ENCODE measurements at regions not wholly inside any gene's neighbourhood (a gene's known extent, or its start where the extent isn't known, plus 50 kb on each side); places are given as distances from the start of the nearest gene placed in this dataset.

GRCh38 chr10:105650306-105650705 lies 1009.2 kb downstream of the SORCS3 start:
- H3K4me1 Mint-ChIP-seq (ENCODE audit: low read depth, unreplicated experiment): no peaks in the 10 kb centered on the region
- no peaks in the 10 kb centered on the region for H3K4me1 ChIP-seq
- ChIA-PET POLR2A (no interaction called here), CTCF (no interaction called here)
- no peaks in the 10 kb centered on the region for H3K36me3 Mint-ChIP-seq (ENCODE audit: insufficient read depth, unreplicated experiment)
- H3K27me3 ChIP-seq (replicated peaks; ENCODE audit: control insufficient read depth, insufficient read depth, low read length): no peaks in the 10 kb centered on the region
- no peak overlapping the region for H3K4me3 Mint-ChIP-seq (ENCODE audit: unreplicated experiment)
- no peaks in the 10 kb centered on the region for H3K9me3 Mint-ChIP-seq (ENCODE audit: unreplicated experiment)
- intact Hi-C loops (cut with micrococcal nuclease; ENCODE audit: unreplicated experiment): no loop called here
- H3K27ac Mint-ChIP-seq (ENCODE audit: unreplicated experiment): no peak overlapping the region
- BruUV-seq (replicated peaks): no TSS peak
- no peak for DNase-seq
- no peak overlapping the region for H3K4me3 ChIP-seq (ENCODE audit: low read depth, low read length)
- H3K36me3 ChIP-seq (ENCODE audit: control insufficient read depth, insufficient read depth, low read length): no peaks in the 10 kb centered on the region
- no peaks in the 10 kb centered on the region; the same call in 1 of the 2 replicates for H3K9me3 ChIP-seq
- TF ChIP-seq CTCF (IDR thresholded peaks at IDR 0.05; ENCODE audit: insufficient read depth in 1 of 2, low read depth in 1 of 2, low read length in 1 of 2, severe bottlenecking in 1 of 2, unreplicated experiment in 1 of 2): no peak
- no peaks in the 10 kb centered on the region for H3K27me3 Mint-ChIP-seq (ENCODE audit: insufficient read depth, unreplicated experiment)

DNA sequence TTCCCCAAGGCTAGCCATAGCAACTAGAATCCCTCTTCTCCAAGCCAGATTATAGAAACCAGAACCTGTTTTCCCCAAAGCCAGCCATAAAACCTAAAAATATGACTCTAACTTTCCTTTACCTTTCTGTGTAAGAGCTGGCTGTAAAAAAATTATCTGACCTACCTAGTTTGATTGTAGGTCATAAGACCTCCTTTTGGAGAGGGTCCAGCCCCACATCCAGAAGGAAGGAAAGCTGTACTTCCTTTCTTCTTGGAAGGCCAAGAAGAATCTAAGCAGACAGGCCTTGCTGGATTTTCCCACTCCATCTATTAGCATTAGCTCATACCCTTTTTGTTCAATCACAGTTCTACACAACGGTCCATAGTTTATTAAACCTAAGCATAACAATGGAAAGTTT lies 1006.3 kb downstream of the SORCS3 start:
- no peak for DNase-seq
- Mint-ChIP-seq H3K27me3 (ENCODE audit: insufficient read depth, unreplicated experiment) (no peaks in the 10 kb centered on the region), H3K4me1 (ENCODE audit: low read depth, unreplicated experiment) (no peaks in the 10 kb centered on the region), H3K36me3 (ENCODE audit: insufficient read depth, unreplicated experiment) (no peaks in the 10 kb centered on the region), H3K4me3 (ENCODE audit: unreplicated experiment) (no peak overlapping the region), H3K27ac (ENCODE audit: unreplicated experiment) (no peak overlapping the region), H3K9me3 (ENCODE audit: unreplicated experiment) (no peaks in the 10 kb centered on the region)
- Histone ChIP-seq H3K4me3 (ENCODE audit: low read depth, low read length) (no peak overlapping the region), H3K27me3 (replicated peaks; ENCODE audit: control insufficient read depth, insufficient read depth, low read length) (no peaks in the 10 kb centered on the region), H3K9me3 (no peaks in the 10 kb centered on the region; the same call in 1 of the 2 replicates), H3K4me1 (no peaks in the 10 kb centered on the region), H3K36me3 (ENCODE audit: control insufficient read depth, insufficient read depth, low read length) (no peaks in the 10 kb centered on the region)
- intact Hi-C loops (cut with micrococcal nuclease; ENCODE audit: unreplicated experiment): no loop called here
- BruUV-seq (replicated peaks): no TSS peak
- ChIA-PET CTCF (no interaction called here), POLR2A (no interaction called here)
- no peak for TF ChIP-seq CTCF (IDR thresholded peaks at IDR 0.05; ENCODE audit: insufficient read depth in 1 of 2, low read depth in 1 of 2, low read length in 1 of 2, severe bottlenecking in 1 of 2, unreplicated experiment in 1 of 2)

GRCh38 chr10:105644978-105645377 lies 1003.9 kb downstream of the SORCS3 start:
- no peaks in the 10 kb centered on the region for H3K36me3 ChIP-seq (ENCODE audit: control insufficient read depth, insufficient read depth, low read length)
- Mint-ChIP-seq H3K27me3 (ENCODE audit: insufficient read depth, unreplicated experiment) (no peaks in the 10 kb centered on the region), H3K9me3 (ENCODE audit: unreplicated experiment) (no peaks in the 10 kb centered on the region), H3K36me3 (ENCODE audit: insufficient read depth, unreplicated experiment) (no peaks in the 10 kb centered on the region), H3K4me3 (ENCODE audit: unreplicated experiment) (no peak overlapping the region), H3K27ac (ENCODE audit: unreplicated experiment) (no peak overlapping the region), H3K4me1 (ENCODE audit: low read depth, unreplicated experiment) (no peaks in the 10 kb centered on the region)
- BruUV-seq (replicated peaks): no TSS peak
- DNase-seq: no peak
- no peaks in the 10 kb centered on the region for H3K4me1 ChIP-seq
- no peak for TF ChIP-seq CTCF (IDR thresholded peaks at IDR 0.05; ENCODE audit: insufficient read depth in 1 of 2, low read depth in 1 of 2, low read length in 1 of 2, severe bottlenecking in 1 of 2, unreplicated experiment in 1 of 2)
- no peaks in the 10 kb centered on the region; the same call in 1 of the 2 replicates for H3K9me3 ChIP-seq
- CTCF ChIA-PET: no interaction called here
- H3K4me3 ChIP-seq (ENCODE audit: low read depth, low read length): no peak overlapping the region
- POLR2A ChIA-PET: no interaction called here
- no peaks in the 10 kb centered on the region for H3K27me3 ChIP-seq (replicated peaks; ENCODE audit: control insufficient read depth, insufficient read depth, low read length)
- intact Hi-C loops (cut with micrococcal nuclease; ENCODE audit: unreplicated experiment): no loop called here

All from Caco-2 (cell line).